Central memory CD8-positive, alpha-beta T cell (primary cell): ENCODE measurements at regions not wholly inside any gene's neighbourhood (a gene's known extent, or its start where the extent isn't known, plus 50 kb on each side); places are given as distances from the start of the nearest gene placed in this dataset.

Experiments
- ATAC-seq: fragments of 150-1000 bp; cut with Tn5 transposase; replicated peaks from 2 replicates; pipeline ENCODE4 v1.10.0; 2022; ENCODE audit warnings: mild to moderate bottlenecking, moderate FRiP score, moderate number of reproducible peaks; ENCODE audit not compliant: poor library complexity, severe bottlenecking; ENCODE audit errors: extremely low read depth
- DNase-seq, 2 donors: peaks; one replicate each; pipeline ENCODE4 v3.0.0; 2021; ENCODE audit warnings: low spot score in 2 of 2
- H3K27ac Mint-ChIP-seq: one replicate; pipeline ENCODE4 v1.8.0; 2022; ENCODE audit warnings: low read depth, mild to moderate bottlenecking, moderate library complexity, mixed read lengths
- H3K27me3 Mint-ChIP-seq: one replicate; pipeline ENCODE4 v1.8.0; 2022; ENCODE audit warnings: mixed read lengths
- H3K36me3 Mint-ChIP-seq: one replicate; pipeline ENCODE4 v1.8.0; 2022; ENCODE audit warnings: mild to moderate bottlenecking, moderate library complexity, mixed read lengths; ENCODE audit not compliant: insufficient read depth
- H3K4me1 Mint-ChIP-seq: one replicate; pipeline ENCODE4 v1.8.0; 2022; ENCODE audit warnings: mixed read lengths
- H3K4me3 Mint-ChIP-seq: one replicate; pipeline ENCODE4 v1.8.0; 2022; ENCODE audit warnings: mild to moderate bottlenecking, moderate library complexity, mixed read lengths
- H3K9me3 Mint-ChIP-seq: one replicate; pipeline ENCODE4 v1.8.0; 2022; ENCODE audit warnings: mixed read lengths

DNA sequence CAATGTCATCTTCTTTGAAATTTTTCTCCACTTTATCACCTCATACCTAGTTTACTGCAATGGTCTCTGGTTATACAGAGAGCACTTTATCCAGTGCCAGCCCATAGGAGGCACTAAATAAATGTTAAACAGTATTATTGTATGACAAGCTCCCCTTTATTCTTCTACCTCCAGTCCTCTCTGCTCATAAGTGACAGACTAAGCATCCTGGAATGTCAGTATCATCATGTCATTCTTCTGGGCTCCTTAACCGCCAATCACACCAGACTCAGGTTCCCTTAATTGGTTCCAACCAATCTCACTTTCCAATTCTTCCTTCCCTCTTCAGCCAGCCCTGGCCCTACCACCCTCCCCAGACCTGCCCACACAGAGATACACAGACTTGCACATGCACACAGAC lies 93.1 kb downstream of the RPL27A start:
- Mint-ChIP-seq H3K4me3 (no peak overlapping the region), H3K27ac (no peak overlapping the region), H3K4me1 (no peaks in the 10 kb centered on the region), H3K9me3 (no peaks in the 10 kb centered on the region), H3K36me3 (no peaks in the 10 kb centered on the region), H3K27me3 (peaks cover 34% of the 10 kb centered on the region)
- ATAC-seq (no peak), DNase-seq (no peak)

DNA sequence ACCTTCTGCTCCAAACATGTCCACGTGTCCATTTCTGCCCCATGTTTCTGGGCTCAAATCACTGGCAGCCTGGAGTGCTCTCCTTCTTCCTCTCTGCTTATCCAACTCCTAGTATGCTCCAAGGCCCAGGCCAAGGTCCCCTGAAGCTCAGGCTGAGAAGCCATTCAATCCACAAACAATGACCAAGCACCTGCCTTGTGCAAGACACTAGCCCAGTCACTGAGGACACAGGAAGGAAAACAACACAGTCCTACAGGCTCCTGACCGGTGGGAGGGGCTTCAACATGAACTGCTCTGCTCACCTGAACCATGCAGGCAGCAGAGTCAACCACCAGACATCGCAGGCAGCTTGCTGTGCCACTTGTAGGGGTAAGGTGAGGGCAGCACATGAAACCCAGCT lies 93.6 kb downstream of the RPL27A start:
- Mint-ChIP-seq H3K4me1 (no peaks in the 10 kb centered on the region), H3K27ac (no peak overlapping the region), H3K9me3 (no peaks in the 10 kb centered on the region), H3K4me3 (no peak overlapping the region), H3K36me3 (no peaks in the 10 kb centered on the region), H3K27me3 (peaks cover 39% of the 10 kb centered on the region)
- DNase-seq: no peak
- ATAC-seq: no peak

DNA sequence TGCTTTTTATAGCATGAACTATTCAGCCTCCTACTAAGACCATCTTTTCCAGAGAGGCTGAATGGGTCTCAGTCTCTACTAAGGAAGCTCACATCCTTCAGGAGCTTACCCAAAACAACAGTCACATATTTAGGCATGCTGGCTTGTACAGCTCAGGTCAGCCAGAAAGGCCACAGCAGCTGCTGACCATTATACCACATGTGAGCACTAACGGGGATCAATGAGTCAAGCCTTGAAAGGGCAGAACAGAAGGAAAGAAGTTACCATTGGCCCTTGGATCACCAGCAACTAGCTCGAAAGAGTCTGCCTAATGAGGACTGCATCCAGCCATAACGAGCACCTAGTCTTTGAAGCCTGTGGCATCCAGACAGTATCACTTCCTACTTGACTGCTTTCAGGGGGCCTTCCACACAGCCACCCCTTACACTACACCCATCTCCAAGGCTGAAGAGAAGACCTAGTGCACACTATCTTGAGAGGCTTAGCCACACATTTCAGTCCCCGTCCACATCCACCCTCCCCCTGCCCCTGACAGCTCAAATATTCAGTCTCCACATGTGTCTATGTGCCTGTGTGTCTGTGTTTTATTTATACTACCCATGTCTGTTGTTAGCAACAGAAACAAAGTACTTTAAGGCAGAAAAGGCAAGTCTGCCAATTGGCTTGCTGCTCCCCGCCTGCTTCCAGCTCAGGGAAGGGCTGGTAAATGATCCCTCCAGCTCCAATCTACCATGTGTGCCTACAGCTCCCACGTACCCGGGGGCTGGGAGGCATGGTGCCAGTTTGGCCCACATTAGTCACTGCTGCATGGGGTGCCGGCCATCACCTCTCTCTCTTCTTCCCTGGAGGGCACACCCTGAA lies 95.5 kb downstream of the RPL27A start:
- Mint-ChIP-seq H3K27ac (no peak overlapping the region), H3K9me3 (no peaks in the 10 kb centered on the region), H3K4me1 (no peaks in the 10 kb centered on the region), H3K4me3 (no peak overlapping the region), H3K27me3 (peaks cover 50% of the 10 kb centered on the region), H3K36me3 (no peaks in the 10 kb centered on the region)
- ATAC-seq (no peak), DNase-seq (no peak)

DNA sequence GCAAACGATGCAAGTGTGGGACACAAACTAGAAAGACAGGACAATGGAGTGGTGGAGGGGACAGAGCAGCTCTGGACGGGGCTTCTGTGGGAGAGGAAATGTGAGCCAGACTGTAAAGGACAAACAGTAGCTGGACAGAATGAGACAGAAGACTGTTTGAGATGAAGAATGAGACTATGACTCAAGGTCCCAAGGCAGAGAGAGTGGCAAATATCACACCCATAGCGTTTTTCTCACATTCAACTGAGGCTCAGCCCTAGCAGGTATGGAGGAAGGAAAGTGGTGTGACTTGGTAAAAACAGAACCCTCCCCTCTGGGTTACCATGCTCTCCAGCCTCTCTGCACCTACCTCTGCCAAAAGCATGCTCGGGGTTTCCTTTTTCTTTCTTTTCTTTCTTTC lies 96.5 kb downstream of the RPL27A start:
- Mint-ChIP-seq H3K36me3 (no peaks in the 10 kb centered on the region), H3K27me3 (peaks cover 59% of the 10 kb centered on the region), H3K27ac (no peak overlapping the region), H3K4me1 (no peaks in the 10 kb centered on the region), H3K4me3 (no peak overlapping the region), H3K9me3 (no peaks in the 10 kb centered on the region)
- no peak for ATAC-seq
- no peak for DNase-seq

DNA sequence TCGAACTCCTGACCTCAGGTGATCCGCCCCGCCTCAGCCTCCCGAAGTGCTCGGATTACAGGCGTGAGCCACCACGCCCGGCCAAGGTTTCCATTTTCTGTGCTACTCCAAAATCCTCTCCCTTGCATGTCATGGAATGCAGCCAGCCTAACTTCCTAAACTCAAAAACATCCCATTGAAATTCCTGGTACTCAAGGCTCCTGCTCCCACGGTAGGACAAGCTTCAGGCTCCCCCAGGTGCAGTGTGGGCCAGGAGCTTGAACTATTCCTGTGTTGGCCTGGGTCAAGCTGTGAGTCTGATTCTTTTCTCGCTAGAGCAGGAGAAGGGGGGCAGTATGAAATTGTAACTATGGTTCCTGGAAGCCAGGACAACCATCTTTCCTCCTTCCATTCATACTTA lies 97.1 kb downstream of the RPL27A start:
- Mint-ChIP-seq H3K9me3 (no peaks in the 10 kb centered on the region), H3K4me3 (no peak overlapping the region), H3K27me3 (peaks cover 59% of the 10 kb centered on the region), H3K36me3 (no peaks in the 10 kb centered on the region), H3K27ac (no peak overlapping the region), H3K4me1 (no peaks in the 10 kb centered on the region)
- no peak for ATAC-seq
- no peak for DNase-seq

DNA sequence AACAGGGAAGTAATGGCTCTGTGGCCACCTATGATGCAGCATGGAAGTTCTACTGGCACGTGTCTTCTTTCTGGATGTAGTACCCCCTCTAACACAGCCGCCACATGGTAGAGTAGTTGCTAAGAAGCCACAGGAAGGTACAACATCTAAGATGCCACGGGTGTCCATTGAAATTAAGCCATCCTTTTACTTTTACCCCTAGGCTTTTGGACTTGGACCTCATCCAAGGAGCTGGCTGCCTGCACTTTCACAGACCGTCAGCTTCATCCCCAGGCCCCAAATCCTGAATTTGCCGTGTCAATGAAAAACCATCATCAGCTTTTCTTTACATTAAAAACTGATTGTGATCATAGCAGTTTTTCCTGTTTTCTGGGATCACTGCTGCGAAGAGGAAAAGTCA lies 102.4 kb downstream of the RPL27A start:
- H3K4me1 Mint-ChIP-seq: no peaks in the 10 kb centered on the region
- H3K27ac Mint-ChIP-seq: no peak overlapping the region
- ATAC-seq (no peak), DNase-seq (no peak)
- H3K36me3 Mint-ChIP-seq: no peaks in the 10 kb centered on the region
- H3K4me3 Mint-ChIP-seq: no peak overlapping the region
- H3K27me3 Mint-ChIP-seq: peaks cover 33% of the 10 kb centered on the region
- H3K9me3 Mint-ChIP-seq: no peaks in the 10 kb centered on the region

DNA sequence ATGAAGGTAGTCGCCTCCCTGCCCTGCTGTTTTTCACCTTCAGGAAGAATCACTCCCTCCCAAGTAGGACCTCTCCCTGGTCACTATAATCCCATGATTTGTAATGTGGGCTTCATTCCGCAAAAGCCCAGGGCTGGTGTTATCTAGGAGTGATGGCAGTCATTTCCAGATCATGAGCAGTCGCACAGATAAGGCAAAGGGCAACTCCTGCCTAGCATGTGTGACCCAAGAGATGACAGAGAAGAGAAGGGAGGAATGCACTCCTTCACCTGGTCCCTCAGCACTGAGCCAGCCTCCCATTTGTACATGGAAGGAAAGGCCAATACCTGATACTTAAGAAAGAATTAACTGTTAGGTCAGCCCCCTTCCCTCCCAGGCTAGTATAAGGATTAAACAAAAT lies 102.9 kb downstream of the RPL27A start:
- H3K4me3 Mint-ChIP-seq: no peak overlapping the region
- H3K36me3 Mint-ChIP-seq: no peaks in the 10 kb centered on the region
- DNase-seq (no peak), ATAC-seq (no peak)
- peaks cover 28% of the 10 kb centered on the region for H3K27me3 Mint-ChIP-seq
- H3K27ac Mint-ChIP-seq: no peak overlapping the region
- H3K9me3 Mint-ChIP-seq: no peaks in the 10 kb centered on the region
- no peaks in the 10 kb centered on the region for H3K4me1 Mint-ChIP-seq

DNA sequence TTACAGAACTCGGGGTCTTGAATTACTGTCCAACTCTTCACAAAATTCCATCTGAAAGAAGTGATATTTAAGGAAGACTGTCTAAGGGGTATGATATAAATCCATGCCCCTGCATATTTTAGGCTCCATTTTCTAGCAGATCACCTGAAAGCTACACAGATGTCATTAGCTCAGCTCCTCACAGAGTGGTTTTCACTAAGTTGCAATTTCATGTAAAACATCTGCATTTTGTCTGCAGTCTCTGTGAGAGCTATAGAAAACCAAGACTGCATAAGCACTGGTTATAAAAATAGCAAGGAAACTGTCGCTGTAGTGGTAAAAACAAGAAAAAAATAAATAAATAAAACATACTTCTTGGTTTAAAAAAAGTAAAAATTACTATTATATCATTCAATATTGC lies 103.4 kb downstream of the RPL27A start:
- H3K9me3 Mint-ChIP-seq: no peaks in the 10 kb centered on the region
- no peak for DNase-seq
- no peak overlapping the region for H3K4me3 Mint-ChIP-seq

DNA sequence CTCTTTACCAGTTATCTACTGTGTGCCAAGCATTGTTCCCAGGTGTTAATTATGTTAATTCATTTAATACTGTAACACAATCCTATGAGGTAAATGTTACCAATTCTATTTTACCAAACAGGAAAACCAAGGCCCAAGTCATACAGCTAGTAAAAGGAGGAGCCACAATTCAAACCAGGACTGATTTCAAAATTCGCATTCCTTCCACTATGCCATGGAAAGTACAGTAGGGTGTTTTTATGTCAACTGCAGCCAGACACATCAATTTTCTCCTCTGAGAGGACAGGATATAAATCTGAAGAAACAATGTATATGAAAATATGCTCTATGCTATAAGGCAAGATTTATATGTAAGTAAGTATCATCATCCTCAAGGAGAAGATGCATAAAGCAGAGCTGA lies 104.3 kb downstream of the RPL27A start:
- H3K9me3 Mint-ChIP-seq: no peaks in the 10 kb centered on the region

More for the DNA sequence above, 103.4 kb downstream of the RPL27A start:
- Mint-ChIP-seq H3K27me3 (peaks cover 22% of the 10 kb centered on the region), H3K27ac (no peak overlapping the region), H3K36me3 (no peaks in the 10 kb centered on the region), H3K4me1 (no peaks in the 10 kb centered on the region)
- ATAC-seq: no peak

DNA sequence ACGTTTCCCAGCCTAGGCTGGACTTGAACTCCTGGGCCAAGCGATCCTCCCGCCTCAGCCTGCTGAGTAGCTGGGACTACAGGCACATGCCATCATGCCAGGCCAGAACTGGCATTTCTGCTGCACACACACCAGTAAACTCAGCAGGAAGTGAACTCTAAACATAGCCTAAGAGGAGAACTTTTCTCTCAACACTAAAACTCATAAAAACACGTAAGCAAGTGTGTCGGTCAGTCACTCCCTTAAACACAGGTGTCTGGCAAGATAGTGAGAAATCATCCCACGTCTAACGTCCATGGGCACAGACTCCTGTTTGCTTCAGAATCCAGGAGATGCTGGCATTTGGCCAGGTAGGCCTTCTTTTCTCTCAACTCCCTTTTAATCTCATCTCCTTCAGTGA lies 104.8 kb downstream of the RPL27A start:
- Mint-ChIP-seq H3K27me3 (peaks cover 9% of the 10 kb centered on the region), H3K36me3 (no peaks in the 10 kb centered on the region), H3K4me3 (no peak overlapping the region)

More for the DNA sequence above, 104.3 kb downstream of the RPL27A start:
- peaks cover 13% of the 10 kb centered on the region for H3K27me3 Mint-ChIP-seq
- no peaks in the 10 kb centered on the region for H3K36me3 Mint-ChIP-seq
- no peak overlapping the region for H3K27ac Mint-ChIP-seq
- DNase-seq (no peak), ATAC-seq (no peak)
- H3K4me1 Mint-ChIP-seq: no peaks in the 10 kb centered on the region
- no peak overlapping the region for H3K4me3 Mint-ChIP-seq

DNA sequence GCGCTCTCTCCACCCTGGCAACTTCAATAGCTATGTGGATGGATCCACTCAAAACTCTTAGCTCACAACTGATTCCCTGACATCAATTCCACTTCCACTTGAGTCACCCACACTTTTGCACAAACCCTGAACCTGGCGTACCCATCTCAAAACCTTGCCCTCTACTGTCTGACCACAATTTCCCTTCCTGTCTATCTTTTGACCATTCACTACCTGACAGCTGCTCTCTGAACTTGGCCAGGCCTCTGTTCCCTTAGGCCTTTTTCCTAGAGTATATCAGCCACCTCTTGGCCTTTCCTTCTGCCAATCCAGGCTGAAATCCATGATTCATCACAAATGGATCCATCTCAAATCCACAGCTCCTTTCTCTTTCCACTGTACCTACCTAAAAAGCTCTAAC lies 106.0 kb downstream of the RPL27A start:
- Mint-ChIP-seq H3K36me3 (no peaks in the 10 kb centered on the region), H3K4me1 (no peaks in the 10 kb centered on the region), H3K27me3 (peaks cover 4% of the 10 kb centered on the region), H3K4me3 (no peak overlapping the region), H3K9me3 (no peaks in the 10 kb centered on the region), H3K27ac (no peak overlapping the region)
- DNase-seq: no peak
- ATAC-seq: no peak

More for the DNA sequence above, 104.8 kb downstream of the RPL27A start:
- no peak for ATAC-seq
- H3K4me1 Mint-ChIP-seq: no peaks in the 10 kb centered on the region
- no peaks in the 10 kb centered on the region for H3K9me3 Mint-ChIP-seq
- no peak for DNase-seq
- no peak overlapping the region for H3K27ac Mint-ChIP-seq

DNA sequence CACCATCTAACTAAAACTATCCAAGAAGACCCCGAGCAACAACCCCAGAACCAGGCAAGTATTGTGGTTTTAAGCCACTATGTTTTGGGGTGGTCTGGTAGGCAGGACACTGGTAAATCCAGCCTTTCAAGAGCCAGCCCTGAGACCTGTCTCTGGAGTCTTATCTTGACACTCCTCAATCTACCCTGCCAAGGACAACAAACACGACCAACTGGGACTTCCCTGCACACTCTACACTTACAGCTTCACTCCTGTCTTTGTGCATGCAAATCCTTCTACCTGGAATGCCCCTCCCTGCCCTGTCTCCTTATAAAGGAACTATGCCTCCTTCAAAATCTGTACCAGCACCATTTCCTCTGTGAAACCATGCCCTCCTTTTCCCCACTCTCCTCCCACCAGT lies 107.3 kb downstream of the RPL27A start:
- ATAC-seq: no peak
- Mint-ChIP-seq H3K27ac (no peak overlapping the region), H3K27me3 (no peaks in the 10 kb centered on the region)

DNA sequence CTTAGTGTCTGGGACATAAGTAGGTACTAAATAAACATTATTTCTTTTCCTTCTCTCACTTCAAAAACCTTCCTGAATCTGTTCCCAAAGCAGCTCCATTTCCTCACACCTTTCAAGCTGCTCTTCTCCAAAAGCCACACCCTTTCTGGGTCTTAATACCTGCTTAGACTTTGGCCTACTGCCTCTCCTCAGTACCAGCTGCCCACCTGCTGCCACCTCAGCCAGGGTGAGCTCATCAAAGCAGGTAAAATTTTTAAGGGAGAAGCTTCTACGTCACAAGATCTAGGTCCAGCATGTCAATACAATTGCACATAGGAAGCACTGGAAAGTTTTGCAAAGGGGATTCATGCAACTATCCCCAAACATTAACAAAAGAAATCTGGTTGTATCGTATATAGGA lies 108.4 kb downstream of the RPL27A start:
- ATAC-seq (no peak), DNase-seq (no peak)
- no peak overlapping the region for H3K4me3 Mint-ChIP-seq
- H3K27me3 Mint-ChIP-seq: no peaks in the 10 kb centered on the region
- no peaks in the 10 kb centered on the region for H3K9me3 Mint-ChIP-seq
- no peak overlapping the region for H3K27ac Mint-ChIP-seq
- H3K4me1 Mint-ChIP-seq: no peaks in the 10 kb centered on the region
- H3K36me3 Mint-ChIP-seq: no peaks in the 10 kb centered on the region

More for the DNA sequence above, 107.3 kb downstream of the RPL27A start:
- no peaks in the 10 kb centered on the region for H3K4me1 Mint-ChIP-seq
- H3K36me3 Mint-ChIP-seq: no peaks in the 10 kb centered on the region
- no peak for DNase-seq
- H3K9me3 Mint-ChIP-seq: no peaks in the 10 kb centered on the region
- no peak overlapping the region for H3K4me3 Mint-ChIP-seq
